ENCODE measurements at regions not wholly inside any gene's neighbourhood (a gene's known extent, or its start where the extent isn't known, plus 50 kb on each side); places are given as distances from the start of the nearest gene placed in this dataset.

- DNase-seq, result no peak
- H3K27me3 ChIP-seq (replicated peaks in 1 of 7), result peaks cover 0 to 8% (median 0%) of the 10 kb centered on the region in 7 donors
- no peak for TF ChIP-seq POLR2A (IDR thresholded peaks at IDR 0.05)
- TF ChIP-seq CTCF (IDR thresholded peaks at IDR 0.05 in 8 of 11, conservative IDR thresholded peaks at IDR 0.05 in 3 of 11), result no peak
- no peak for TF ChIP-seq POLR2AphosphoS5 (IDR thresholded peaks at IDR 0.05)
- 59 to 74% (median 66%) methylated on average over 9 of the region's 9 CpGs for WGBS, 5 donors
- no peaks in the 10 kb centered on the region for H3K36me3 ChIP-seq
- H3K4me1 ChIP-seq, result no peaks in the 10 kb centered on the region
- intact Hi-C loops (cut with DNase I; ENCODE audit: low total_unique reads), result no loop called here
- H3K9me3 ChIP-seq, result peaks cover 0 to 27% (median 4%) of the 10 kb centered on the region in 8 donors
- H3K4me3 ChIP-seq, result no peak overlapping the region
- H3K27ac ChIP-seq, result no peak overlapping the region
Observed at GRCh38 chr15:93631958-93632618, 543.1 kb upstream of the RGMA start.

- H3K9me3 ChIP-seq, result no peaks in the 10 kb centered on the region
- WGBS, 5 donors, result 67 to 73% (median 70%) methylated on average over 5 of the region's 5 CpGs
- no peaks in the 10 kb centered on the region for H3K4me1 ChIP-seq
- intact Hi-C loops (cut with DNase I; ENCODE audit: low total_unique reads), result no loop called here
- no peak overlapping the region for H3K27ac ChIP-seq
- TF ChIP-seq CTCF (IDR thresholded peaks at IDR 0.05 in 8 of 11, conservative IDR thresholded peaks at IDR 0.05 in 3 of 11) (no peak), POLR2A (IDR thresholded peaks at IDR 0.05) (no peak), POLR2AphosphoS5 (IDR thresholded peaks at IDR 0.05) (no peak)
- no peak for DNase-seq
- H3K27me3 ChIP-seq (replicated peaks in 1 of 7), result peaks cover 0 to 8% (median 0%) of the 10 kb centered on the region in 7 donors
- H3K36me3 ChIP-seq, result no peaks in the 10 kb centered on the region
- H3K4me3 ChIP-seq, result no peak overlapping the region
Observed at GRCh38 chr15:93619597-93619996, 530.6 kb upstream of the RGMA start.

- Histone ChIP-seq H3K4me3 (no peak overlapping the region), H3K36me3 (no peaks in the 10 kb centered on the region), H3K9me3 (no peaks in the 10 kb centered on the region), H3K27ac (no peak overlapping the region), H3K4me1 (no peaks in the 10 kb centered on the region), H3K27me3 (replicated peaks in 1 of 7) (peaks cover 0 to 8% (median 0%) of the 10 kb centered on the region in 7 donors)
- intact Hi-C loops (cut with DNase I; ENCODE audit: low total_unique reads), result no loop called here
- TF ChIP-seq POLR2AphosphoS5 (IDR thresholded peaks at IDR 0.05) (no peak), POLR2A (IDR thresholded peaks at IDR 0.05) (no peak), CTCF (IDR thresholded peaks at IDR 0.05 in 8 of 11, conservative IDR thresholded peaks at IDR 0.05 in 3 of 11) (no peak)
- DNase-seq, result no peak
Observed at GRCh38 chr15:93617443-93617842, 528.4 kb upstream of the RGMA start.

- H3K36me3 ChIP-seq, result no peaks in the 10 kb centered on the region
- intact Hi-C loops (cut with DNase I; ENCODE audit: low total_unique reads), result no loop called here
- peaks cover 0 to 8% (median 0%) of the 10 kb centered on the region in 7 donors for H3K27me3 ChIP-seq (replicated peaks in 1 of 7)
- TF ChIP-seq CTCF (IDR thresholded peaks at IDR 0.05 in 8 of 11, conservative IDR thresholded peaks at IDR 0.05 in 3 of 11) (no peak), POLR2AphosphoS5 (IDR thresholded peaks at IDR 0.05) (no peak), POLR2A (IDR thresholded peaks at IDR 0.05) (no peak)
- no peak overlapping the region for H3K27ac ChIP-seq
- H3K4me3 ChIP-seq, result no peak overlapping the region
- no peak for DNase-seq
- no peaks in the 10 kb centered on the region for H3K4me1 ChIP-seq
- no peaks in the 10 kb centered on the region for H3K9me3 ChIP-seq
- WGBS, 5 donors, result 76 to 84% (median 79%) methylated on average over 11 of the region's 11 CpGs
Observed at GRCh38 chr15:93614386-93615104, 525.5 kb upstream of the RGMA start.

Data from spleen (tissue), 11 donors.